Activated B cell treated with CpG ODN at 0.5 μM for 24 hours (primary cell): ENCODE measurements at regions not wholly inside any gene's neighbourhood (a gene's known extent, or its start where the extent isn't known, plus 50 kb on each side); places are given as distances from the start of the nearest gene placed in this dataset.

Experiments used
- ATAC-seq: fragments of 200-7000 bp; cut with Tn5 transposase; one replicate; pipeline ENCODE4 v1.10.0; 2021; ENCODE audit warnings: low read depth, mild to moderate bottlenecking, moderate library complexity
- CTCF ChIA-PET: fragments of 350-600 bp; sonication (Branson Sonifier 250); formaldehyde crosslinking; loops from one replicate; lab custom pipeline; 2021; ENCODE audit warnings: antibody characterized with exemption; lab: Charles Lee
- POLR2A ChIA-PET: fragments of 350-600 bp; sonication (Branson Sonifier 250); formaldehyde crosslinking; loops from one replicate; lab custom pipeline; 2021; ENCODE audit warnings: antibody characterized with exemption; lab: Charles Lee
- DNase-seq: peaks from one replicate; pipeline ENCODE4 v3.0.0; 2022
- H3K27ac Mint-ChIP-seq: one replicate; pipeline ENCODE4 v1.8.0; 2020; ENCODE audit warnings: mixed read lengths
- H3K27me3 Mint-ChIP-seq: one replicate; pipeline ENCODE4 v1.8.0; 2021; ENCODE audit warnings: mixed read lengths
- H3K36me3 Mint-ChIP-seq: one replicate; pipeline ENCODE4 v1.8.0; 2021; ENCODE audit warnings: low read depth, mixed read lengths
- H3K4me1 Mint-ChIP-seq: one replicate; pipeline ENCODE4 v1.8.0; 2021; ENCODE audit warnings: mixed read lengths
- H3K4me3 Mint-ChIP-seq: one replicate; pipeline ENCODE4 v1.8.0; 2020; ENCODE audit warnings: mild to moderate bottlenecking, mixed read lengths
- H3K9me3 Mint-ChIP-seq: one replicate; pipeline ENCODE4 v1.8.0; 2020; ENCODE audit warnings: mixed read lengths
- CTCF ChIP-seq: fragments of 200-600 bp; IDR thresholded peaks from one replicate; pipeline ENCODE4 v1.8.0; 2022; ENCODE audit warnings: antibody characterized with exemption, mild to moderate bottlenecking
- intact Hi-C: fragments of 100-400 bp; cut with micrococcal nuclease; formaldehyde crosslinking; loops from one replicate; pipeline ENCODE4 v1.15.1; 2024

DNA sequence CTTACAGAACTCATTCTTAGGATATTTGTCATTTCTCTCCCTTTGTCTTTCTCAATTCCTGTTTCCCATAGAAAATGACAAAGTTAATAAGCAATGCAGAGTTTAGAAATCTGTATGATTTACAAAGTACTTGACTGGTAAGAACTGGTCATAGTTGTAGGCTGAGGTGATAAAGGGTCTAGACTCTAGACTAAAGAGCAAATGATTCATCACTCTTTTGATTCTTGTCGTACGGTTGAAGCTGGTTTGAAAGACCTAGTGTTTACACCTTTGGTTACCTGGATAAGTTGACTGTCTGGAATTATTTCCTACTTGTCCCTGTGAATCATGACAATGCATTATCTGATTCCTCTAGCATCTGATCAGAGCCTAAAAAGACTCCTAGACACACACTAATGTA, 58.9 kb upstream of the TP63 start:
- ATAC-seq: no peak
- no peak overlapping the region for H3K4me3 Mint-ChIP-seq
- H3K27ac Mint-ChIP-seq: no peak overlapping the region
- CTCF ChIA-PET: no interaction called here
- intact Hi-C loops: loop anchor here (5.0 kb wide), 1 partner anchor 250 kb away; no protein-coding TSS in a partner anchor
- no peak for TF ChIP-seq CTCF
- H3K4me1 Mint-ChIP-seq: peaks cover 29% of the 10 kb centered on the region
- H3K9me3 Mint-ChIP-seq: no peaks in the 10 kb centered on the region
- POLR2A ChIA-PET: no interaction called here
- no peak for DNase-seq
- no peaks in the 10 kb centered on the region for H3K27me3 Mint-ChIP-seq
- no peaks in the 10 kb centered on the region for H3K36me3 Mint-ChIP-seq

DNA sequence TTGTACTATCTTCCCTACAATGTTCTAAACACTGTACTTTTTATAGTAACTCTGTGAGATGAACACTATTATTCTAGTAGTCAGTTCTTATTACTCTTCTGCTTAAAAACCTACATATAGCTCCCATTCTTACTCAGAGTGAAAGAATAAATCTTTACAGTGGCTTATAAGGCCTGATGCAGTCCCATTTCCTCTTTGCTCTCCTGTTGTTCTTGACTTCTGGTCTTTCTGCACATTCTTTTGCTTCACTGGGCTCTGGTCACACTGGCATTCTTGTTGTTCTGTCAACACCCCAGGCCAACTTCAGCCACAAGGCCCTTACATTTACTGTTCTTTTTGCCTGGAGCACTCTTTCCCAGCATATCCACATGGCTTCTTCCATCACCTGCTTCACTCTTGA, 58.2 kb upstream of the TP63 start:
- Mint-ChIP-seq H3K27ac (no peak overlapping the region), H3K36me3 (no peaks in the 10 kb centered on the region), H3K4me1 (peaks cover 21% of the 10 kb centered on the region), H3K9me3 (no peaks in the 10 kb centered on the region), H3K27me3 (no peaks in the 10 kb centered on the region), H3K4me3 (no peak overlapping the region)
- no peak for ATAC-seq
- ChIA-PET CTCF (no interaction called here), POLR2A (no interaction called here)
- no peak for DNase-seq
- no peak for TF ChIP-seq CTCF
- intact Hi-C loops: loop anchor here (5.0 kb wide), 1 partner anchor 249 kb away; no protein-coding TSS in a partner anchor

- no peak for DNase-seq
- ATAC-seq: no peak
- TF ChIP-seq CTCF: no peak
- Mint-ChIP-seq H3K9me3 (no peaks in the 10 kb centered on the region), H3K4me1 (peaks cover 3% of the 10 kb centered on the region), H3K4me3 (no peak overlapping the region), H3K36me3 (no peaks in the 10 kb centered on the region), H3K27me3 (no peaks in the 10 kb centered on the region), H3K27ac (no peak overlapping the region)
- CTCF ChIA-PET: no interaction called here
- POLR2A ChIA-PET: no interaction called here
- intact Hi-C loops: no loop called here
Observed at GRCh38 chr3:189576486-189576885, 54.7 kb upstream of the TP63 start.

DNA sequence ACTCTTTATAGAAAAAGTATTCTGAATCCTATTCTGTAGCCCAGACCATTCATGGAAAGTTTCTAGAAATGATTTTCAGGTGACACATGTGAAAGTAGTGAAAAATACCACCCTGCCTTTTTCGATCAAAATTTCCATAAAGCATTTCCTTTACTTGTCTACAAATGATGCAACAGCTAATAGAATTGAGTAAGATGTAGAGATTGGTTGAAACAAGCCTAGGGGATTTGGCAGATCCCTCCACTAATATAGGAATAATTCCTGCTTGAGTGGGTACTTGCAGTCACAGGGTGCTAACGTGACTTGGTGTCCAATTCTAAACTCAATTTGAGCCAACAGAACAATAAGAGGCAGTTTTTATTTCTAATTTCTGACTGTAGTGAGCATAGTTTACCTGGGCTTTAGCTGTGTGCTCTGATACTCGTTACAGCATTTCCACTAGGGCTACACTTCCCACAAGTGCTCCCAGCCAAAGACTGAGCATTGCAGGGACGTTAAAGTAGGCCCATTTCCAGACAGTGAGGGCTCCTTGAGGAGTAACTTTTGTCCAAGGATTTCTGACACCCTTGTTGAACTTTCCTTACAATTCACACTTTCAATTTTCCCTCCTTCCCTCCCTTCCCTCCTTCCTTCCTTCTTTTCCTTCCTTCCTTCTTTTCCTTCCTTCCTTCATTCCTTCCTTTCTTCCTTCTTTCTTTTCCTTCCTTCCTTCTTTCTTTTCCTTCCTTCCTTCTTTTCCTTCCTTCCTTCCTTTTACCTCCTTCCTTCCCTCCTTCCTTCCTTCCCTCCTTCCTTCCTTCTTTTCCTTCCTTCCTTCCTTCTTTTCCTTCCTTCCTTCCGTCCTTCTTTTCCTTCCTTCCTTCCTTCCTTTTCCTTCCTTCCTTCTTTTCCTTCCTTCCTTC, 53.9 kb upstream of the TP63 start:
- Mint-ChIP-seq H3K27me3 (no peaks in the 10 kb centered on the region), H3K4me3 (no peak overlapping the region), H3K9me3 (no peaks in the 10 kb centered on the region), H3K36me3 (no peaks in the 10 kb centered on the region), H3K27ac (no peak overlapping the region), H3K4me1 (peaks cover 3% of the 10 kb centered on the region)
- no peak for TF ChIP-seq CTCF
- CTCF ChIA-PET: no interaction called here
- DNase-seq (no peak), ATAC-seq (no peak)
- POLR2A ChIA-PET: no interaction called here
- intact Hi-C loops: no loop called here

DNA sequence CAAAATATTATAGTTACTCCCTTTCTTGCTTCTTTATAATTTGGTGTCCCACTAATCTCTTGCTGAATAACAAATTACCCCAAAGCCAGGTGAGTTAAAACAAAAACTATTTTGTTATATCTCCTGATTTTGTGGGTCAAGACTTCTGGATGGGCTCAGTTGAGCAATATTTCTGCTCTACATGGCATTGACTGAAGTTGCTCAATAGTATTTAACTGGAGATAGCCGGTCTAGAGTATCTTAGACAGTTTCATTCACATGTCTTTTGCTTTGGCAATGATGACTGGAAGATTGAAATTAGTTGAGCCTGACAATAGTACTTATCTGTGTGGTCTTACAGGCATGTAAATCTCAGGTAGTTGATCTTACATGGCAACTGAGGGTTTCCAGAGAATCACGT, 51.0 kb upstream of the TP63 start:
- intact Hi-C loops: no loop called here
- Mint-ChIP-seq H3K4me3 (no peak overlapping the region), H3K27ac (no peak overlapping the region), H3K27me3 (no peaks in the 10 kb centered on the region), H3K4me1 (no peaks in the 10 kb centered on the region), H3K36me3 (no peaks in the 10 kb centered on the region), H3K9me3 (no peaks in the 10 kb centered on the region)
- ChIA-PET POLR2A (no interaction called here), CTCF (interaction anchor here (0.6 kb wide), 1 partner anchor 41 kb away, joined by 3 read pairs; no protein-coding TSS in a partner anchor)
- ATAC-seq (no peak), DNase-seq (no peak)
- TF ChIP-seq CTCF: no peak
